ENCODE measurements at regions not wholly inside any gene's neighbourhood (a gene's known extent, or its start where the extent isn't known, plus 50 kb on each side); places are given as distances from the start of the nearest gene placed in this dataset.

DNA sequence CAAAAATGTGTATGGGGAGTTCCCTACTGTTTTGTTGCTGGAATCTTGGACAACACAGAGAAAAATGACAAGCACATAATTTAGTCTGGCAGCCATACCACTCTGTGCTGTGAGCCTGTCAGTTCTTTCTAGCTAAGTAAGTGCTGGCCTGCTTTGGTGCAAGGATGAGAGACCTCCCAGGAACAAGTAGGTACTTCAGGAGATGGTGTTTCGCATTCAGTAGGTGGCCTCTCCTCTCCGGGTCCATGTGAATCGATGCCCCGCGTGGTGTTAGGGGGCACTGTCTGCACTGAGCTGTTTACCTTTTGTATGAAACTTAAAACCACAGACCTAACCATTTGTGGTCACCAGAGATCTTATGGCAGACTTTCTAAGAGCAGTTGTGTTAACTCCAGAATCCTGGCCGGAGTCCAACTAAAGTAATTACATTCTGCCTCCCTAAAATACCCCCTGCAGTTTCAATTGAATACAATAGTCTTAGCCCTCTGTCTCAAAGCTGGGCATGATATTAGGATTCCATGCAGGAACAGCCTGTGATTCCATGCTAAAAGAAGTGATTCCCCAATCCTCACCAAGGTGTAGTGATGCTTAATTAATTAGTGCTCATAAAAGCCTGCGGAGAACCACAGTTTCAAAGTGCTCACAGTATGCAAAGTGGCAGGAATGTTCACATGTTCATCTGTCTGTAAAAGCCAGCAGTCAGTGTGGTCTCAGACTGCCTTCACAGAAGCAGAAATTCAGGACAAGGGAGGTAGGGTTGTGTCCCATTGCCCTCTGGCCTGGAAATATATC lies 64.2 kb downstream of the LLPH start:
- no peaks in the 10 kb centered on the region for H3K9me3 ChIP-seq
- DNase-seq (no peak), ATAC-seq (no peak)
- intact Hi-C loops (cut with DNase I): no loop called here
- peaks cover 0 to 2% (median 0%) of the 10 kb centered on the region in 3 donors for H3K27me3 ChIP-seq (ENCODE audit: insufficient read depth in 3 of 3, low read length in 2 of 3)
- no peak overlapping the region for H3K4me3 ChIP-seq
- TF ChIP-seq, protein P1, sequence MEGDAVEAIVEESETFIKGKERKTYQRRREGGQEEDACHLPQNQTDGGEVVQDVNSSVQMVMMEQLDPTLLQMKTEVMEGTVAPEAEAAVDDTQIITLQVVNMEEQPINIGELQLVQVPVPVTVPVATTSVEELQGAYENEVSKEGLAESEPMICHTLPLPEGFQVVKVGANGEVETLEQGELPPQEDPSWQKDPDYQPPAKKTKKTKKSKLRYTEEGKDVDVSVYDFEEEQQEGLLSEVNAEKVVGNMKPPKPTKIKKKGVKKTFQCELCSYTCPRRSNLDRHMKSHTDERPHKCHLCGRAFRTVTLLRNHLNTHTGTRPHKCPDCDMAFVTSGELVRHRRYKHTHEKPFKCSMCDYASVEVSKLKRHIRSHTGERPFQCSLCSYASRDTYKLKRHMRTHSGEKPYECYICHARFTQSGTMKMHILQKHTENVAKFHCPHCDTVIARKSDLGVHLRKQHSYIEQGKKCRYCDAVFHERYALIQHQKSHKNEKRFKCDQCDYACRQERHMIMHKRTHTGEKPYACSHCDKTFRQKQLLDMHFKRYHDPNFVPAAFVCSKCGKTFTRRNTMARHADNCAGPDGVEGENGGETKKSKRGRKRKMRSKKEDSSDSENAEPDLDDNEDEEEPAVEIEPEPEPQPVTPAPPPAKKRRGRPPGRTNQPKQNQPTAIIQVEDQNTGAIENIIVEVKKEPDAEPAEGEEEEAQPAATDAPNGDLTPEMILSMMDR (IDR thresholded peaks at IDR 0.05): no peak
- H3K36me3 ChIP-seq (ENCODE audit: insufficient read depth in 1 of 2, low read depth in 1 of 2): no peaks in the 10 kb centered on the region
- 40 to 44% (median 43%) methylated on average over 7 of the region's 7 CpGs for WGBS, 3 donors
- no peaks in the 10 kb centered on the region for H3K4me1 ChIP-seq
- no peak overlapping the region for H3K27ac ChIP-seq

GRCh38 chr12:66065641-66066136 lies 64.9 kb downstream of the LLPH start:
- Histone ChIP-seq H3K9me3 (no peaks in the 10 kb centered on the region), H3K36me3 (ENCODE audit: insufficient read depth in 1 of 2, low read depth in 1 of 2) (no peaks in the 10 kb centered on the region), H3K4me3 (no peak overlapping the region), H3K27me3 (ENCODE audit: insufficient read depth in 3 of 3, low read length in 2 of 3) (peaks cover 0 to 2% (median 0%) of the 10 kb centered on the region in 3 donors), H3K27ac (no peak overlapping the region), H3K4me1 (no peaks in the 10 kb centered on the region)
- intact Hi-C loops (cut with DNase I): no loop called here
- TF ChIP-seq, protein P1 (IDR thresholded peaks at IDR 0.05): no peak
- ATAC-seq (no peak), DNase-seq (no peak)
- 77 to 80% (median 79%) methylated on average over 3 of the region's 3 CpGs for WGBS, 3 donors

DNA sequence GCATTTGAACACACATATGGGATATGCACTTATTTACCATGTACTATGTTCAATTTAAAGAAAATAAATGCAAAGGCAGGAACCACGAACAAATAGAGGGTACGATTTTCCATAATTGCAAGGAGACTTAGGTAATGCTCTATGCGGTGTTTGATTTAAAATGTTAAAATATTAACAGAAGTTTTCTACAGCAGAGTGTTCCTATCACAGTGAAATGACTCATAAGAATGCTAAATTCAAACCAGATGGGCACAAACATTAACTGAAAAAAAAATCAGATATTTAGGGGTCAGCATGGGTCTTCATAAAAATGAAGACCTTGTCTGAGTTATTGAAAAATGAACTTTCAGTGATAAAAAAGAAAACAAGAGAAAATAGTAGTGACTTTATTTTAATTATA lies 65.4 kb downstream of the LLPH start:
- intact Hi-C loops (cut with DNase I): no loop called here
- Histone ChIP-seq H3K9me3 (no peaks in the 10 kb centered on the region), H3K4me3 (no peak overlapping the region), H3K27ac (no peak overlapping the region), H3K4me1 (no peaks in the 10 kb centered on the region), H3K36me3 (ENCODE audit: insufficient read depth in 1 of 2, low read depth in 1 of 2) (no peaks in the 10 kb centered on the region), H3K27me3 (ENCODE audit: insufficient read depth in 3 of 3, low read length in 2 of 3) (peaks cover 0 to 2% (median 0%) of the 10 kb centered on the region in 3 donors)
- ATAC-seq (no peak), DNase-seq (no peak)
- WGBS, 3 donors: 84 to 86% (median 86%) methylated on average over 3 of the region's 3 CpGs
- TF ChIP-seq, protein P1 (IDR thresholded peaks at IDR 0.05): no peak

GRCh38 chr12:66063916-66064315 lies 66.6 kb downstream of the LLPH start:
- Histone ChIP-seq H3K4me3 (no peak overlapping the region), H3K27me3 (ENCODE audit: insufficient read depth in 3 of 3, low read length in 2 of 3) (peaks cover 0 to 2% (median 0%) of the 10 kb centered on the region in 3 donors), H3K27ac (no peak overlapping the region), H3K36me3 (ENCODE audit: insufficient read depth in 1 of 2, low read depth in 1 of 2) (no peaks in the 10 kb centered on the region), H3K9me3 (no peaks in the 10 kb centered on the region), H3K4me1 (no peaks in the 10 kb centered on the region)
- DNase-seq: no peak
- intact Hi-C loops (cut with DNase I): loop anchor here in 1 of 2 donors (5.0 kb wide), 1 partner anchor 57 kb away; no protein-coding TSS in a partner anchor
- ATAC-seq: no peak
- TF ChIP-seq, protein P1 (IDR thresholded peaks at IDR 0.05): no peak
- WGBS, 3 donors: 40 to 43% (median 42%) methylated on average over 3 of the region's 3 CpGs

All from psoas muscle (tissue), 7 donors.